CD4-positive, alpha-beta memory T cell (primary cell): ENCODE measurements at regions not wholly inside any gene's neighbourhood (a gene's known extent, or its start where the extent isn't known, plus 50 kb on each side); places are given as distances from the start of the nearest gene placed in this dataset.

Source experiments
- CTCF ChIA-PET: fragments of 350-600 bp; sonication (Branson Sonifier 250); formaldehyde crosslinking; loops from one replicate; lab custom pipeline; 2021; ENCODE audit warnings: inconsistent platforms; ENCODE audit not compliant: partially characterized antibody; lab: Charles Lee
- POLR2A ChIA-PET: fragments of 350-600 bp; sonication (Branson Sonifier 250); formaldehyde crosslinking; loops from one replicate; lab custom pipeline; 2021; ENCODE audit not compliant: partially characterized antibody; lab: Charles Lee
- DNase-seq, 5 donors: peaks; one replicate each; pipeline versions ENCODE4 v3.0.0 to v3.0.0-alpha.2; 2020 to 2022; ENCODE audit warnings: mixed read lengths in 1 of 5
- H3K27ac ChIP-seq: one replicate; pipeline ENCODE4 v1.7.0; 2013; ENCODE audit warnings: low read depth, low read length
- H3K27me3 ChIP-seq: 2 replicates; pipeline ENCODE4 v1.7.0; 2013; ENCODE audit warnings: mild to moderate bottlenecking, low read length, moderate library complexity; ENCODE audit not compliant: insufficient read depth
- H3K36me3 ChIP-seq: 2 replicates; pipeline ENCODE4 v1.7.0; 2013; ENCODE audit warnings: mild to moderate bottlenecking, low read length, moderate library complexity; ENCODE audit not compliant: insufficient read depth
- H3K4me1 ChIP-seq: 2 replicates; pipeline ENCODE4 v1.7.0; 2013; ENCODE audit warnings: mild to moderate bottlenecking, low read length, moderate library complexity; ENCODE audit not compliant: insufficient read depth
- H3K4me3 ChIP-seq, 2 donors: one replicate each; pipeline ENCODE4 v1.7.0; 2013; ENCODE audit warnings: low read length in 2 of 2, mild to moderate bottlenecking in 1 of 2
- H3K9me3 ChIP-seq, 2 donors: one replicate each; pipeline ENCODE4 v1.7.0; 2013; ENCODE audit warnings: low read length in 2 of 2, control low read depth in 1 of 2; ENCODE audit not compliant: control insufficient read depth in 1 of 2
- H3K27ac Mint-ChIP-seq, 7 donors: one replicate each; pipeline ENCODE4 v1.8.0; 2020 to 2021; ENCODE audit warnings: mixed read lengths in 7 of 7, mild to moderate bottlenecking in 6 of 7, inconsistent platforms in 3 of 7, moderate library complexity in 3 of 7
- H3K27me3 Mint-ChIP-seq, 2 donors: one replicate each; pipeline ENCODE4 v1.8.0; 2020 to 2021; ENCODE audit warnings: mixed read lengths in 2 of 2
- H3K36me3 Mint-ChIP-seq, 2 donors: one replicate each; pipeline ENCODE4 v1.8.0; 2020 to 2021; ENCODE audit warnings: mixed read lengths in 2 of 2, inconsistent platforms in 1 of 2, mild to moderate bottlenecking in 1 of 2
- H3K4me1 Mint-ChIP-seq, 4 donors: one replicate each; pipeline ENCODE4 v1.8.0; 2020 to 2021; ENCODE audit warnings: mixed read lengths in 4 of 4, mild to moderate bottlenecking in 1 of 4
- H3K4me3 Mint-ChIP-seq, 8 donors: one replicate each; pipeline ENCODE4 v1.8.0; 2020 to 2021; ENCODE audit warnings: mixed read lengths in 8 of 8, mild to moderate bottlenecking in 7 of 8, moderate library complexity in 6 of 8, inconsistent platforms in 3 of 8
- H3K9me3 Mint-ChIP-seq, 8 donors: one replicate each; pipeline ENCODE4 v1.8.0; 2020 to 2021; ENCODE audit warnings: mixed read lengths in 8 of 8, mild to moderate bottlenecking in 5 of 8, inconsistent platforms in 3 of 8, moderate library complexity in 1 of 8
- intact Hi-C: fragments of 100-400 bp; cut with micrococcal nuclease; formaldehyde crosslinking; loops from one replicate; pipeline ENCODE4 v1.15.1; 2023

DNA sequence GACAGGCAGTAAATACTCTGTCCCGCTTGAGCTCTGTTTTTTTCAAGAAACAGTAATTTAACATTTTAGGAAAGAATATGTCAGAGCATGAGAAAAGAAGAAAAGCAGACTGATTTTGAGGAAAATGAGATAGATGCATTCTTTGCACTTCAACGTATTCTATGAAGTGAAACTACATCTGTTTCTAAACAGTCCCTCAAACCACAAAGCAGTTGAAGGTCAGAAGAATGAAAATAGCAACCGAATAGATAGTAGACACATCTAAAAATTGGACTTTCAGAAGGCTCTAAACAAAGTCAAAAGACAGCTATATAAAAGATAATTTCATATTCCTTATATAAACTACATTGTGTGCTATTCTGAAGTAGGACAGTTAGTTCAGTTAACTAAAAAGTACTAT lies 172.6 kb upstream of the LRRC3B start:
- no peaks in the 10 kb centered on the region for H3K9me3 ChIP-seq
- ChIA-PET POLR2A (no interaction called here), CTCF (no interaction called here)
- intact Hi-C loops, result no loop called here
- Mint-ChIP-seq H3K4me3 (no peak overlapping the region), H3K4me1 (no peaks in the 10 kb centered on the region), H3K27ac (no peak overlapping the region), H3K36me3 (no peaks in the 10 kb centered on the region), H3K27me3 (peaks cover 0 to 2% of the 10 kb centered on the region in 2 donors), H3K9me3 (peaks cover 0 to 6% (median 0%) of the 10 kb centered on the region in 8 donors)
- no peaks in the 10 kb centered on the region for H3K27me3 ChIP-seq
- no peak overlapping the region for H3K27ac ChIP-seq
- no peak overlapping the region for H3K4me3 ChIP-seq
- DNase-seq, result no peak
- H3K36me3 ChIP-seq, result no peaks in the 10 kb centered on the region
- H3K4me1 ChIP-seq, result no peaks in the 10 kb centered on the region

DNA sequence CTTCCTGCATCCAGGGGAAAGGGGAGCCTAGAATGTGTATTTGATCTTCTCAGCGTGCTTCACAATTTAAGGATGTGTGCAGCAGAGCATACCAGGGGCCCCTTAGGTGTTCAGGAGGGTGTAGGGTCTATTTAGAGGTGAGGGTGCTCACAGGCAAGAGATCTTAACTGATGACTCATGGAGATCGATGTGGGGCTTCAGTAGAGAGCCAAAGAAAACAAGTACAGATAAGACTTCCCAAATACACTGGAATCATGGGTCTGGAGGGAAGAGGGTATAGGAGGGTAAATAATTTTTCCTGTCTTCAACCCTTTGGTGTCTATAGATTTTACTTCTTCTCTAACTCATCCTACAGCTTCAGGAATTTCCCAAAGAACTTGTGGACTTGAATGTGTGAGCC lies 170.2 kb upstream of the LRRC3B start:
- Histone ChIP-seq H3K27ac (no peak overlapping the region), H3K27me3 (no peaks in the 10 kb centered on the region), H3K36me3 (no peaks in the 10 kb centered on the region), H3K4me3 (no peak overlapping the region), H3K9me3 (no peaks in the 10 kb centered on the region), H3K4me1 (no peaks in the 10 kb centered on the region)
- peaks cover 0 to 5% (median 0%) of the 10 kb centered on the region in 8 donors for H3K9me3 Mint-ChIP-seq
- H3K36me3 Mint-ChIP-seq, result no peaks in the 10 kb centered on the region
- CTCF ChIA-PET, result no interaction called here
- H3K27me3 Mint-ChIP-seq, result peaks cover 0 to 2% of the 10 kb centered on the region in 2 donors
- no peak for DNase-seq
- intact Hi-C loops, result no loop called here
- H3K27ac Mint-ChIP-seq, result no peak overlapping the region
- H3K4me1 Mint-ChIP-seq, result no peaks in the 10 kb centered on the region
- no peak overlapping the region for H3K4me3 Mint-ChIP-seq
- POLR2A ChIA-PET, result no interaction called here

DNA sequence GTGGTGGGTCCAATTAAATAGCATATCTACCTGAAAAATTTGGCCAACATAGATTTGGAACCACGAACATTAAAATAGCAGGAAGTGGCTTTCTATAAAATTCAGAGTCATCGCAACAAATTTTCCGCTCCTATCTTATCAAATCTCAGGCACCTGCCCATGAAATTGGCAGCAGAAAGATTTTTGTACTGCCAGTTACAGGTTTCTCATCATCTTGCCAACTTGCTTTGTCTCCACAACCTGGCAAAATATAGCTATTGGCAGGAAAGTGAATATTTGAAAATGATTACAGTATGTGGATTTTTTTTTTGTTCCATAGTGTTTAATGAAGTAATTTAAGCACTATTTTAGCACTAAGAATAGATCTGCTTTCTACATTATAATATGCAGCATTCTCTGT lies 161.6 kb upstream of the LRRC3B start:
- no peak overlapping the region for H3K27ac Mint-ChIP-seq
- Histone ChIP-seq H3K27ac (no peak overlapping the region), H3K27me3 (no peaks in the 10 kb centered on the region), H3K9me3 (no peaks in the 10 kb centered on the region), H3K36me3 (no peaks in the 10 kb centered on the region), H3K4me1 (no peaks in the 10 kb centered on the region), H3K4me3 (no peak overlapping the region)
- H3K27me3 Mint-ChIP-seq, result no peaks in the 10 kb centered on the region
- CTCF ChIA-PET, result no interaction called here
- no peaks in the 10 kb centered on the region for H3K4me1 Mint-ChIP-seq
- DNase-seq, result no peak
- H3K9me3 Mint-ChIP-seq, result peaks cover 0 to 34% (median 7%) of the 10 kb centered on the region in 8 donors
- no peaks in the 10 kb centered on the region for H3K36me3 Mint-ChIP-seq
- H3K4me3 Mint-ChIP-seq, result no peak overlapping the region
- POLR2A ChIA-PET, result no interaction called here
- intact Hi-C loops, result no loop called here

DNA sequence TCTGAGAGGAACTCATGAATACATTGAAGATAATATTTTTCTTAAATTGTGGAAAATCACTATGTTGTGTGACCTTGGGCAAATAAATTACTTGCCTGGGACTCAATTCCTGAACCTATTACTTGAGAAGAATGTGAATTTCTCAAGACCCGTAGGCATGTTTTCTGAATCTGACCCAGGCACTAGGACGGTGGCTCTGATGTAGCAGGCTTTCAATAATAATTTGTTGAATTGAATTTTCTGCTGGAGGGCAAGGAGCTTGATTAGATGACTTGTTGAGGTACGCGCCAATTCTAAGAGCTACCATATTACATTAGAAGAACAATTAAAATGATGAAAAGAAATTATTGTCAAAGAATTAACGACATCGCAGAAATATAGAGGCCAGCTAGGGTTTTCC lies 150.2 kb upstream of the LRRC3B start:
- Histone ChIP-seq H3K4me1 (no peaks in the 10 kb centered on the region), H3K27ac (no peak overlapping the region), H3K36me3 (no peaks in the 10 kb centered on the region), H3K4me3 (no peak overlapping the region), H3K9me3 (no peaks in the 10 kb centered on the region), H3K27me3 (no peaks in the 10 kb centered on the region)
- CTCF ChIA-PET, result no interaction called here
- Mint-ChIP-seq H3K36me3 (no peaks in the 10 kb centered on the region), H3K4me1 (no peaks in the 10 kb centered on the region), H3K9me3 (peaks cover 0 to 22% (median 5%) of the 10 kb centered on the region in 8 donors), H3K4me3 (no peak overlapping the region), H3K27ac (no peak overlapping the region), H3K27me3 (no peaks in the 10 kb centered on the region)
- DNase-seq, result no peak
- intact Hi-C loops, result no loop called here
- POLR2A ChIA-PET, result no interaction called here

DNA sequence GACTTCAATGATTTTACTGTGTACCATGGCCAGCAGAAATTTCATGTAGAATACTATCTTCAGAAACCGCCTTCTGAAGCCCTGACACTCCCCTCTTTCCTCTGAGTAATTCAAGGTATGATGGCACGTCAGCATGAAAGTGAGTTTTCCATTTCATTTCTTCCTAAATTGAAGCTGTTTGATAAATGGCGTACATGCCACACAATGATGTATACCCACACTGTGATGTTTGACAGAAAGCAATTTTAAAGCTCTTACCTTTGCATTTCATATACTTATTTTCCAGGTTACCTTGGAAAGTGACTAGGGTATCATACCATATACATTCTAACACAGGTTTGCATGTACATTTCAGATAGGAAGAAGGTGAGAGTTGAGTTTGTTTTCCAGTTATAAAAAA lies 147.9 kb upstream of the LRRC3B start:
- Mint-ChIP-seq H3K27me3 (peaks cover 0 to 1% of the 10 kb centered on the region in 2 donors), H3K4me3 (no peak overlapping the region), H3K27ac (no peak overlapping the region), H3K36me3 (no peaks in the 10 kb centered on the region), H3K9me3 (peaks cover 0 to 11% (median 2%) of the 10 kb centered on the region in 8 donors), H3K4me1 (no peaks in the 10 kb centered on the region)
- Histone ChIP-seq H3K9me3 (no peaks in the 10 kb centered on the region), H3K36me3 (no peaks in the 10 kb centered on the region), H3K27me3 (no peaks in the 10 kb centered on the region), H3K27ac (no peak overlapping the region), H3K4me3 (no peak overlapping the region), H3K4me1 (no peaks in the 10 kb centered on the region)
- DNase-seq, result no peak
- POLR2A ChIA-PET, result no interaction called here
- CTCF ChIA-PET, result no interaction called here
- intact Hi-C loops, result no loop called here

DNA sequence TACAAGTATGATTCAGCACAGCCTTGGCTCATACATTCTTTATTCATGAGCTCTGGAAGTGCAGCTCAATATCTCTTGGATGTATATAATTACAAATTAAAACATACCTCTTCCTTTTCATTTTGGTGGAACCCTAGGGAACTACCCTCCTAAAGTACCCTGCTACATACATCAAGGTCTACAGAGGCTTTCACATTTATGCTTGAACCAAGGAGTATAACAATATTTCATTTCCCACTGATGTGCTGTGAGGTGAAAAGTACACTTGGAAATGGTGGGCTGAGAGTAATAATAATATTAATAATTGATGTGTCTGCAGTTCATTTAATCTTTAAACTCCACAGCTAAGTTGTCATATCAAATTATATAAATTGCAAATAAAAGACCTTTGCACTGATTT lies 142.2 kb upstream of the LRRC3B start:
- ChIA-PET CTCF (no interaction called here), POLR2A (no interaction called here)
- Mint-ChIP-seq H3K36me3 (no peaks in the 10 kb centered on the region), H3K27me3 (peaks cover 0 to 1% of the 10 kb centered on the region in 2 donors), H3K4me1 (no peaks in the 10 kb centered on the region), H3K9me3 (peaks cover 2 to 16% (median 4%) of the 10 kb centered on the region in 8 donors), H3K4me3 (no peak overlapping the region), H3K27ac (no peak overlapping the region)
- intact Hi-C loops, result no loop called here
- no peak for DNase-seq
- no peak overlapping the region for H3K27ac ChIP-seq
- H3K4me3 ChIP-seq, result no peak overlapping the region
- no peaks in the 10 kb centered on the region for H3K27me3 ChIP-seq
- no peaks in the 10 kb centered on the region for H3K9me3 ChIP-seq
- no peaks in the 10 kb centered on the region for H3K36me3 ChIP-seq
- no peaks in the 10 kb centered on the region for H3K4me1 ChIP-seq

DNA sequence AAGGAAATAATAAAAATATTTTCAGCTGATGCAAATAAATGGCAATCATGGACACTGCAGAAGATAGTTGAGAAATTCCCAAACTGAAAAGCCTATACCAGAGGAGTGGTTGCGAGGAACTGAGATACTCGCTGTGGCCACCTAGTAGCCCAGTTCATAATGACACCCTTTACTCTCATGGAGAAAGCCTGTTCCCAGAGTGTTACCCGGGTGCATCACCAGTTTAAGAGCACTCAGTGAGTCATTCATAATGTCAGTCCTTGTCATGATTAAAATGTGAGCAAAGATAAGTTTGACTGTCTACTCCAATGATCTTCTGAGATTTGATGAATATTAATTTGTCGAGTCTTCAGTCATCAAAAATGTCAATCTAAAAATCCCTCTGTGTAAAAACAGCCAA lies 138.4 kb upstream of the LRRC3B start:
- POLR2A ChIA-PET, result no interaction called here
- intact Hi-C loops, result no loop called here
- H3K9me3 Mint-ChIP-seq, result peaks cover 2 to 24% (median 4%) of the 10 kb centered on the region in 8 donors
- no peak overlapping the region for H3K4me3 Mint-ChIP-seq
- Histone ChIP-seq H3K27ac (no peak overlapping the region), H3K36me3 (no peaks in the 10 kb centered on the region), H3K9me3 (no peaks in the 10 kb centered on the region), H3K4me1 (no peaks in the 10 kb centered on the region), H3K27me3 (no peaks in the 10 kb centered on the region), H3K4me3 (no peak overlapping the region)
- DNase-seq, result no peak
- peaks cover 0 to 1% of the 10 kb centered on the region in 2 donors for H3K27me3 Mint-ChIP-seq
- H3K4me1 Mint-ChIP-seq, result no peaks in the 10 kb centered on the region
- no peaks in the 10 kb centered on the region for H3K36me3 Mint-ChIP-seq
- no peak overlapping the region for H3K27ac Mint-ChIP-seq
- CTCF ChIA-PET, result no interaction called here

DNA sequence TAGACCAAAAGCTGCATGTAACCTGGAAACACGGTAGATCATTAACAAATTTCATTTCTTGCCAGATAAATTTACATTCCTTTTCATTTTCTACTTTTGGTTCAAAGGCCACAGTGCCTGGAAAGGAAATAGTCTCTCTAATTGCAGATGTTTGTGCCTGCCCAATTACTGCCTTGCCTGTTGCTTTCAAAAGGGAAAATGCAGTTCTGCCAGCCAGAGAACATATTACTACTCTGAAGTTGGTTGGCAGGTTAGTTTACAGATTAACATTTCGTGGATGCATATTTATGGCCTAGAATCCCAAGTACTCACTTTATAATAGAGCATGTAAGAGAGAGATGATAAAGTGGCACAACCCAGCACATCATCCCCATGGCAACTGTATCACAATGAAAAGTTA lies 124.3 kb upstream of the LRRC3B start:
- H3K27me3 ChIP-seq, result no peaks in the 10 kb centered on the region
- H3K4me1 ChIP-seq, result no peaks in the 10 kb centered on the region
- ChIA-PET CTCF (no interaction called here), POLR2A (no interaction called here)
- peaks cover 0 to 8% (median 0%) of the 10 kb centered on the region in 8 donors for H3K9me3 Mint-ChIP-seq
- intact Hi-C loops, result no loop called here
- no peak for DNase-seq
- no peak overlapping the region for H3K27ac ChIP-seq
- no peaks in the 10 kb centered on the region for H3K36me3 Mint-ChIP-seq
- no peaks in the 10 kb centered on the region for H3K4me1 Mint-ChIP-seq
- H3K4me3 ChIP-seq, result no peak overlapping the region
- no peaks in the 10 kb centered on the region for H3K27me3 Mint-ChIP-seq
- H3K9me3 ChIP-seq, result no peaks in the 10 kb centered on the region
- no peak overlapping the region for H3K4me3 Mint-ChIP-seq
- H3K27ac Mint-ChIP-seq, result no peak overlapping the region
- H3K36me3 ChIP-seq, result no peaks in the 10 kb centered on the region
